Breast epithelium (tissue), 3 donors: ENCODE measurements at regions not wholly inside any gene's neighbourhood (a gene's known extent, or its start where the extent isn't known, plus 50 kb on each side); places are given as distances from the start of the nearest gene placed in this dataset.
"Not testable (repeated sequence)": the region's sequence is repeated elsewhere in the genome, so short reads cannot be mapped to it uniquely, and the experiment has no call there.

Experiments used
- CTCF ChIP-seq, 3 donors: fragments of 450-650 bp; IDR thresholded peaks; one replicate each; pipeline ENCODE4 v1.5.1; 2016 to 2017; ENCODE audit warnings: antibody characterized with exemption in 3 of 3, mild to moderate bottlenecking in 3 of 3, moderate library complexity in 3 of 3
- POLR2A ChIP-seq: fragments of 450-650 bp; IDR thresholded peaks from one replicate; pipeline ENCODE4 v1.6.1; 2016; ENCODE audit warnings: antibody characterized with exemption, mild to moderate bottlenecking, moderate library complexity

- TF ChIP-seq CTCF (IDR thresholded peaks at IDR 0.05); POLR2A: not testable (repeated sequence)
Observed at GRCh38 chr2:87464219-87464618, 283.7 kb upstream of the PLGLB2 start.
